OCI-LY1 (cell line): ENCODE measurements at regions not wholly inside any gene's neighbourhood (a gene's known extent, or its start where the extent isn't known, plus 50 kb on each side); places are given as distances from the start of the nearest gene placed in this dataset.
A peak's percentile ranks its signal among the peaks of the same experiment; 100 is the strongest.

Experiments used
- EZH2 ChIP-seq: fragments of 200-600 bp; sonication (generic), shearing (Covaris generic); IDR thresholded peaks from 2 replicates; pipeline ENCODE4 v1.8.0; 2017; ENCODE audit warnings: borderline replicate concordance, mixed run types, mild to moderate bottlenecking, antibody characterized with exemption, low read length, moderate library complexity, mixed read lengths
- TF ChIP-seq, protein P1 (sequence below): fragments of 200-600 bp; sonication (generic), shearing (Covaris generic); IDR thresholded peaks from 2 replicates; pipeline ENCODE4 v1.5.1; 2017; ENCODE audit warnings: mild to moderate bottlenecking, antibody characterized with exemption, low read length, moderate library complexity, mixed read lengths

DNA sequence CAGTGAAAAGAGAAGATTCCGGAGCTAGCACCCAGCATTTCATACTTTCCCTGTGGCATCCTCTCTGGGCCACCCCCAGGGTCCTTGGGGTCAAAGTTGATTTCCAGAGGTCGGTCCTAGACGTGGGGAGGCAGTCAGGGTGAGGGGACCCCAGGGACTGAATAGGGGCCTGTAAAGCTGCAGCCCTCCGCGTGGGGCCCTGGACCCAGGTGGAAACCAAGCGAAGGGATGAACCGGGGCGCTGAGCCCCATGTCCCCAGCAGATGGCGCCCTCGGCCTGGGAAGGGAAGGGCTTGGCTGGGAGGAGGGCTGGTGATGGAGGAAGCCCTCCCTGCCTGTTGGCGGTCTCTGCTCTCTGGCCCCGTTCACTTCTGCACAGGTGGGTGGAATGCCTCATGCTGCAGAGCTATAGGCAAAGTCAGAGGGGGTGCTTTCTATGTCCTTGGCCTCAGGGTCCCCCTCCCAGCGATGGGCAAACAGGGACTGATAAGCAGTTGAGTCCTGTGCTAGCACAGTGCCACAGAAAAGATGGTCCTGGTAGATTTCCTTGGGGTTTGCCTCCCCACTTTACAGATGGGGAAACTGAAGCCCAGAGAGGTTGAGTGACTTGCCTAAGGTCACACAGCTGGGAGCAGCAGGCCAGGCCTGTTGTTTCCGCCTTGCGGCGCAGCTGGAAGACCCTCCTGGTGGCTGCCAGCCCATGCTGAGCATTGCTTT, 163.4 kb upstream of the CIBAR2 start:
- TF ChIP-seq, protein P1, sequence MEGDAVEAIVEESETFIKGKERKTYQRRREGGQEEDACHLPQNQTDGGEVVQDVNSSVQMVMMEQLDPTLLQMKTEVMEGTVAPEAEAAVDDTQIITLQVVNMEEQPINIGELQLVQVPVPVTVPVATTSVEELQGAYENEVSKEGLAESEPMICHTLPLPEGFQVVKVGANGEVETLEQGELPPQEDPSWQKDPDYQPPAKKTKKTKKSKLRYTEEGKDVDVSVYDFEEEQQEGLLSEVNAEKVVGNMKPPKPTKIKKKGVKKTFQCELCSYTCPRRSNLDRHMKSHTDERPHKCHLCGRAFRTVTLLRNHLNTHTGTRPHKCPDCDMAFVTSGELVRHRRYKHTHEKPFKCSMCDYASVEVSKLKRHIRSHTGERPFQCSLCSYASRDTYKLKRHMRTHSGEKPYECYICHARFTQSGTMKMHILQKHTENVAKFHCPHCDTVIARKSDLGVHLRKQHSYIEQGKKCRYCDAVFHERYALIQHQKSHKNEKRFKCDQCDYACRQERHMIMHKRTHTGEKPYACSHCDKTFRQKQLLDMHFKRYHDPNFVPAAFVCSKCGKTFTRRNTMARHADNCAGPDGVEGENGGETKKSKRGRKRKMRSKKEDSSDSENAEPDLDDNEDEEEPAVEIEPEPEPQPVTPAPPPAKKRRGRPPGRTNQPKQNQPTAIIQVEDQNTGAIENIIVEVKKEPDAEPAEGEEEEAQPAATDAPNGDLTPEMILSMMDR, result peak; percentile 86
- TF ChIP-seq EZH2, result no peak
